SU-DHL-6 (cell line): ENCODE measurements at regions not wholly inside any gene's neighbourhood (a gene's known extent, or its start where the extent isn't known, plus 50 kb on each side); places are given as distances from the start of the nearest gene placed in this dataset.

Experiments used
- CTCF ChIP-seq: fragments of 200-600 bp; sonication (generic); IDR thresholded peaks from one replicate; pipeline ENCODE4 v1.5.1; 2017; ENCODE audit warnings: antibody characterized with exemption, mild to moderate bottlenecking, low read length, moderate library complexity; ENCODE audit not compliant: insufficient read depth, poor library complexity, severe bottlenecking
- EZH2phosphoT487 ChIP-seq: fragments of 200-600 bp; sonication (generic), shearing (Covaris generic); conservative IDR thresholded peaks from 2 replicates; pipeline ENCODE4 v1.6.1; 2018; ENCODE audit warnings: mild to moderate bottlenecking, antibody characterized with exemption, low read length, moderate library complexity, mixed read lengths

- no peak for TF ChIP-seq CTCF
- TF ChIP-seq EZH2phosphoT487: no peak
These were observed 482.8 kb downstream of the SOX6 start for GRCh38 chr11:15873501-15873900.
